HG03469 (cell line): ENCODE measurements at regions not wholly inside any gene's neighbourhood (a gene's known extent, or its start where the extent isn't known, plus 50 kb on each side); places are given as distances from the start of the nearest gene placed in this dataset.
"Not testable (repeated sequence)": the region's sequence is repeated elsewhere in the genome, so short reads cannot be mapped to it uniquely, and the experiment has no call there.

ENCODE experiments used
- ATAC-seq: cut with Tn5 transposase; IDR thresholded peaks from one replicate; pipeline ENCODE4 v1.9.1; 2021; ENCODE audit warnings: mild to moderate bottlenecking, moderate library complexity, moderate number of reproducible peaks; ENCODE audit not compliant: unreplicated experiment

DNA sequence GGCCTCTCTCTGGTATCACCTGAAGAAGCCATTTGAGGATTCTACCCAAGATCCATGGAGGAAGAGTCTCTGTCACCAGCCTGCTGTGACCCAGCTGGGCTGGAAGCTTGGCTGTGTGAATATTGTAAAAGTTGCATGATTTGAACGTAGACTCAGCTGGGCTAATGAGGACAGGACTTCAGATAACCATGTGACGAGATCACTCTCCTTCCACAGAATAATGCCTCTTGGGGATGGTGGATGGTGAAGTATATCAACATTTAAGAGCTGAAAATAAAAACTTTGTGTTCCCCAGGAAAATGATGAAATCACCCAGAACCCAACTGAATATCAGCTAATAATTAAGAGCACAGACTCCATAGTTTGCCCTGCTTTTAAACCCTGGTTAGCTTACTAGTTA is 427.9 kb downstream of the CD83 start:
- no peak for ATAC-seq

DNA sequence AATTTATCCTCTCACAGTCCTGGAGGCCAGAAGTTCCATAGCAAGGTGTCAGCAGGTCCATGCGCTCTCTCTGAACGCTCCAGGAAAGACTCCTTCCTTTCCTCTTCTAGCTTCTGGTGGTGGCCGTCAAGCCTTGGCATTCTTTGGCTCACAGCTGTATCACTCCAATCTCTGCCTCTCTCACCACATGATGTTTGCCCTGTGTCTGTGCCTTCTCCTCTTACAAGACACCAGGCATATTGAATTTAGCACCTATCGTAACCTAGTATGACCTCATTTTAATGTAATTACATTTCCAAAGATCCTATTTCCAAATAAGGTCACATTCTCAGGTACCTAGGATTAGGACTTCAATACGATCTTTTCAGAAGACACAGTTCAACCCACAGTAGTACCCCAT is 428.5 kb downstream of the CD83 start:
- ATAC-seq = no peak

DNA sequence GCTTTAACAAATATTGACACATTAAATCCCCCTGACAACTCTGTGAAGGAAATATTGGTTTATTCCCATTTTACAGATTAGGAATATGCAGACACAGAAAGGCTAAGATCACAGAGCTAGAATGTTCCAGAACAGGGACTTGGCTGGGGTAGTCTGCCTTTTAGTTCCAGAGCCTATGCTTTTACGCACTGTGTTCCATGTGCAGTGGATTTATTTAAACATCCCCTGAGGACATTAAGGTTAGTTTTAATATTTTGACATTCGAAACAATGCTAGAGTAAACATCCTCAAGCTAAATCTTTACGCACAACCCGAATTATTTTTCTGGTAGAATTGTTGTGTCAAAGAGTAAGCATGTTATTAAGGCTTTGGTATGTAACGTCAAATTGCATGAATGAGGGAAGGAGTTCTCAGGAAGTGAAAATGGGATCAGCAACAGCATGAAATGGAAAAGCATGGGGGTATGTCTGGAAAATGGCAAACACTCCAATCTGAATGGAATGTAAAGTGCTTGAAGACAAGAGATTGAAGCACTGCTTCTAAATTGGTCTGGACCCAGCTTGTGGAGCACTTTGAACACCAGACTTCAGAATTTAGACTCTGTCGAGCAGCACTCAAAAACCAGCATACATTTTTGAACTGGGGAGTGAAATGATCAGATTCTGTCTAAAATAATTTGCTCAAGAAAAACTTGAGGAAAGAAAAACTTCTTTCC is 429.9 kb downstream of the CD83 start:
- no peak for ATAC-seq

DNA sequence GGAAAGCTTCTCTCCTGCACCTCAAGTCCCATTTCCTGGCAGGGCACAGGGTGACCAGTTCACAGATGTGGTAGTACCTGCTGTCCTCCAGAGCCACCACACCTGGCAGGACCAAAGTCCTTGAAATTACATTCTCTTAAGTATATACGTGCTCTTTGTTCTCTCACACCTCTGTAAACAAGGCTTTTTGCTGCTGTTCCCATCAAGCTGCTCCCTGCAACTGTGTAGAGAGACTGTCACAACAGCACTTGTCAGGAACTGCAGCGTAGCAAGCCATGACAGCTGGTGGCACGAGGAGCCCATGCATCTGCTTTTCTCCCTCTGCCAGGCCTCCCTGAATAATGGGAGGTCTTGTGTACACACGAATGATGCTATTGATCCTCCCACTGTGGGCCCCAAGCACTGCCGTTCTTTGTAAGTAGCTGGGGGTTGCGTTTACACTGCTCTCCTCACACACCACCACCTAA is 431.8 kb downstream of the CD83 start:
- ATAC-seq = no peak

DNA sequence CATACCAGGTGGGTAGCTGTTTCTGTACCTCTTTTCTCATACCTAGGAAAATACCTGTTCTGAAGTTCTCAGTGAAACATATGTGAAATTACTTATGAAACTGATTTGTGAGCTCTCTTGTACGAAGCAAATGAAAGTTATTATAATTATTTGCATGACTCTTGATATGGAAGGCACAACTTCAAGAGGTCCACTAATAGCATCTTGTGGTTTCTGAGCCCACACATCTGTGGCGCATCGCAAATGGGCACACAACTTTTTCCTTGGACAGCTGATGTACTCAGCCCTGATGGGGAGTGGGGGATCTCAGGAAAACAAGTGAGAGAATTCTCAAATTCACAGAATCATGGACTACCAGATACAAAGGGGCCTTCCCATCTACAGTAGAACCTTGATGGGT is 432.3 kb downstream of the CD83 start:
- no peak for ATAC-seq

DNA sequence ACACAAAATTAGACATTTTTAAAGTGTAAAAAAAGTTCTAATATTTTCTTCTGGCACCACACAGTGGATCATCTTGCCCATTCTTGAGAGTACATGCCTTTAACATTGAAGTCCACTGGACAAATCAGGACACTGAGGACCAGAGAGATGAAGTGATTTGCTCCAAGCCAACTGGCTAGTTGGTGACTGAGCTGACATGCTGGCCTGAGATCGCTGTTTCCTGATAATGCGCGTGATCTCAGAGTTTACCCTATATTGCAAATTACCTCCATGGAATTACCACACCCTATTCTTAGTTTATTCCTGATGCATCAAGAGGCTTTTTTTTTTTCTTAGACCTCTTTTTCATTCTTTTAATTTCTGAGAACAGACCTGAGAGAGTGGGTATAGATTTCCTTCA is 432.8 kb downstream of the CD83 start:
- ATAC-seq = no peak

DNA sequence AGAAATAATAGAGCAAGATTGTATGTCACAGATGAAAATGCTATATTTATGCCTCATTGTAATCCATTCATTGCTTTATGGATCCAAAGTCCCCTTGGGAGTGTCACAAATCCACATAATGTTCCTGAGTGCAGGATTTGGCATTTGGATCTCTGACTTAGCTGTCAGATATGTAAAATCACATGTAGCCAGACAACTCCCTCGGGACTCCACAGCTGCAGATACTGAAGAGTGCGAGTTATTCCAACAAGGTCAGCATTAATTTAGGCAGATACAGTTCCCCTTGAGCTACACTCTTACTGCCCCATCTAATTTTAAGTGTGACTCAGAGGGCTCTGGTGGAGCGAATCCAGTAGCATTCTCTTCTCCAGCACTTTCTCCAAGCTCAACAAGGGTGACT is 433.2 kb downstream of the CD83 start:
- ATAC-seq = no peak

DNA sequence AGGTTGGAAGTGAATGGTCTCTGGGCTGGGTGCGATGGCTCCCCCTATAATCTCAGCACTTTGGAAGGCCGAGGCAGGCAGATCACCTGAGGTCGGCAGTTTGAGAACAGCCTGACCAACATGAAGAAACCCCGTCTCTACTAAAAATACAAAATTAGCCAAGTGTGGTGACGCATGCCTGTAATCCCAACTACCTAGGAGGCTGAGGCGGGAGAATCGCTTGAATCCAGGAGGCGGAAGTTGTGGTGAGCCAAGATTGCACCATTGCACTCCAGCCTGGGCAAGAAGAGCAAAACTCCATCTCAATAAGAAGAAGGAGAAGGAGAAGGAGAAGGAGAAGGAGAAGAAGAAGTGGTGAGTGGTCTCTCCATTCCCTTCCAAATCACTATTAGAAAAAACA is 434.0 kb downstream of the CD83 start:
- ATAC-seq = not testable (repeated sequence)

DNA sequence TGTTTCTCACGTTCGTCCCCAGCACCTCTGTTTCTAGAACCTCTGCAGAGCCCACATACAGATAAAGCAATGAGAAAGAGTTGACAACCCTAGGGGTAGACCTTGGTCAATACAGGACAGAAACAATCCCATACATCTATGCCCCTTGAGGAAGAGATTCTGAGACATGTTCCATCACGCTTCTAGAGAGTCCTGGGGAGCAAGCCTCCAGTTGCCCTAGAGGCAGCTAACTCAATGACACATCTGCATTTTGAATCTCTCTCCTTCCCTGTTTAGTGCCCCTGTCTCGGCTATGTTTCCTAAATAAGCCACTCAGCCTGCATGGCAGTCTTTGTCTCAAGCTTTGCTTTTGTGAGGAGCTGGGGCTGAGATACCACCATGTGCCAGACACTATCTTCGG is 435.3 kb downstream of the CD83 start:
- no peak for ATAC-seq

DNA sequence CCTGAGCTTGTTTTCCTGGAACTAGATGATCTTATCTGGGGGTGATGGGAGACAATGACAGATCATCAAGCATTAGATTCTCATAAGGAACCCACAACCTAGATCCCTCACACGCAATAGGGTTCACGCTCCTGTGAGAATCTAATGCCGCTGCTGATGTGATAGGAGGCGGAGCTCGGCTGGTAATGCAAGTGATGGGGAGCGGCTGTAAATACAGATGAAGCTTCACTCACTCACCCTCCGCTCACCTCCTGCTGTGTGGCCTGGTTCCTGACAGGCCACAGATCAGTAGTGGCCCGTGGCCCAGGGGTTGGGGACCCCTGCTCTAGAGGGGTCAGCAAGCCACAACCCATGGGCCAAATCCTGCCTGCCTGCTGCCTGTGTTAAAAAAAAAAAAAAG is 435.9 kb downstream of the CD83 start:
- ATAC-seq = no peak

DNA sequence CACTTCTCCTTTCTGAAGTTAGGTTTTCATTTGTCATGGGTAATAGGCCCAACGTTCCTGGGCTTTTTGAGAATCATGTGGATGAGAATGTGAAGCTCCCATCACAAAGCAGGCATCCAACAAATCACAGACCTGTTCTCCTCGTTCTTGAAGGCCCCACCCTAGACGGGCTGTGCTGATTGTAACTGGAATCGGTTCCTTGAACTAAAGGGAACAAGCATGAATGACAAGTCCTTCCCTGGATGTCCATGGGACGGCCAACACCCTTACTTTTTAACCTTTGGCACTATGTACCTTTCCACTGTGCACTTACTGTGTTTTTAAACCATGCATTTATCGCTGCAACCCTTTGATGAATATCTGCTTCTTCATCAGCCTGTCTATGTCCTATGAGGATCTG is 438.2 kb downstream of the CD83 start:
- ATAC-seq = no peak

DNA sequence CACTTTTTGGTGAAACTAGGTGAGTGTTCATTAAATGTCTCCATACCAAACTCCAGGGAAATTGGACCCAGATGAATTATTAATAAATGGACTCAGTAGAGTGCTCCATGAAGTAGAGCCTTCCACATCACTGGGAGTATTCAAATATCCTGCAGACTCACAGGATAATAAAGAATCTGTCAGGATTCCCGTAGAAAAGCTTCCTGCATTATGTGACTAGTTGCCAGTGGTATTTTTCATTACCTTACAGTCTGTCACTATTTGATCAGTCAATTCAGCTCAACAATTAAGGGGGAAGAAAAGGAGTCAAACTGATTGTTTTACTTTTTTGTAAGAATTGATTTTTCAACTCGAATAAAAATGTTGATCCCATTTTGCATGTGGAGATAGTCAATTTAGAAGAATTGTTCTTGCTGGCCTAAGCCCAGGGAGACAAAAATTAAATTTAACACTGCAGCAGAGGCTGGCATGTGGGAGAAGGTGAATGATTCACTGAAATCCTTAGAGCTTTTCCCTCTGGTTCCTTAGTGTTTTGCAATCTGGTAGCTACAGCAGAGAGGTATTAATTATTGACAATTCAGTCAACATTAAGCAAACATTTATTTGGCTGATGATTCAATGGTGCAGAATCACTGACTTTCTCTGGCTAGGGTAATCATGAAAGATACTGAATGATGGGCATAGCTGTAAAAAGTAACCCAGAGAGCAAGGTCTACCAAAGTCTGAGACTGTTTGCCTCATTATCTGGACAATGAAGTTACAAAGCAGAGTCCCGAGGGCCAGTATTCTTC is 442.4 kb downstream of the CD83 start:
- no peak for ATAC-seq

DNA sequence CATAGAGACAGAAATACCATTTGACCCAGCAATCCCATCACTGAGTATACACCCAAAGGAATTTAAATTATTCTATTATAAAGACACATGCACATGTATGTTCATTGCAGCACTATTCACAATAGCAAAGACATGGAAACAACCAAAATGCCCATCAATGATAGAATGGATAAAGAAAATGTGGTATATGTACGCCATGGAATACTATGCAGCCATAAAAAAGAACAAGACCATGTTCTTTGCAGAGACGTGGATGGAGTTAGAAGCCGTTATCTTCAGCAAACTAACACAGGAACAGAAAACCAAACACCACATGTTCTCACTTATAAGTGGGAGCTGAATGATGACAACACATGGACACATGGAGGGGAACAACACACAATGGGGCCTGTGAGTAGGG is 444.0 kb downstream of the CD83 start:
- ATAC-seq = not testable (repeated sequence)

DNA sequence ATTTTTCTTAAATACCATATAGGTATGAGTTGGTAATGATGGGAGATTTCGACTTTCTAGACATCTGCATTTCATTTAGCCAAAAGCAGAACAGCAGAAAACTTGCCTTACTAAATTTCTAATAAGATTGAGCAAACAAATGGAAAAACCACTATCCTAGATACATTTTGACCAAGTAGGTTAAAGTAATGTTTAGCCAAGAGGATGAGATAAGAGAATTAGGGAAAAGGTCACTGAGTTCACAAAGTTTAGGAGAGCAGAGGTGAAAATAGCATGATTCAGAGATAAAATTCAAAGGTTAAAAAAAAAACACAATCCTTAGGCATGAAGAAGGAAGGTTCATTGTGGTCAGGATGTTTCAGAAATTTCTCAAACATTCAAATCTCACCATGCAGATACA is 450.3 kb downstream of the CD83 start:
- ATAC-seq = no peak

DNA sequence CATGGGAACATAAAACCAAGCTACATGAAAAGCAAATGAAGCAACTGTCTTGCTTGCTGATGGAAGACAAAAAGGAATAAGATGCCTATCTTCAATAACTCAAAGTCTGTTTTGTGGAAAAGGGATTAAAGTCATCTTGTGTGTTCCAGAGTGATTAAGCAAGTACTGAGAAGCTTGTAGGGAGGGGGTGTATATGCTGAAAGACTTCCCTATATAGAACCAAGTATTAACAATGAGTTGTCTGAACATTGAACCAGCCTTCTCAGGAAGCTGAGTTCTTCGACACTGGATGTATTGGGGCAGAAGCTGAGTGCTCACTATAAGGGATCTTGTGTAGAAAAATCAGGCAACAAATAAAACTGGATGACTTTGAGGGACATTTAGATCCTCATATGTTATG is 451.8 kb downstream of the CD83 start:
- no peak for ATAC-seq

DNA sequence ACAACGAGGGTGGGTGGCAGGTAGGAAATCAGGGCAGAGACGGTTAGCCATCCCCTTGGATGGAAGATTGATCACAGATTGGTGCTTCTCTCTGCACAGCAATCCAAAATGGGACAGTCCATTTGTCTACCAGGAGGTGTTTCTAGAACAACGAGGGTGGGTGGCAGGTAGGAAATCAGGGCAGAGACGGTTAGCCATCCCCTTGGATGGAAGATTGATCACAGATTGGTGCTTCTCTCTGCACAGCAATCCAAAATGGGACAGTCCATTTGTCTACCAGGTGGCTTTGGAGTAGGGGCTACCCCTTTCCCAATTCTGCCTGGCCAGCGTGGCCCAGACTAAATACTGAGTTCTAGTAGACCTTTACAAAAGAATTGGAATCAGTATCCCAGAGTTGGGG is 452.3 kb downstream of the CD83 start:
- not testable (repeated sequence) for ATAC-seq

DNA sequence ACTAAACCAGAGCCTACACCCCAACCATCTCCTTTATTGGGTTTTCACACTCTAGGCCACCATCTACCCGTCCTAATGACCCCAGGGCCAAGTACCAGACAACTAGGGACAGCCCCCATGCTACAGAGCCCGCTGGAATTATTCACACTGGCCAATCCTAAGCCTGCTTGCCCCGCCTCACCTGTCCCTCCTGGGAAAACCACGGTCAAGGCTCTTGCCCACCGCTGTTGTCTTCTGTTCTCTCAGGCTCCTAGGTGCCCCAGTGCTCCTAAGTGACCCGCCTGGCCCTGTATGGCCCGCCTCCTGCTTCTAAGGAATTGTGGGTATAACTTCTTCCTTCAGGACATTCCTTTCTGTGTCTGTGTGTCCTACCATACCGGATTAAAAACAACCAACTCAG is 453.4 kb downstream of the CD83 start:
- ATAC-seq = no peak

DNA sequence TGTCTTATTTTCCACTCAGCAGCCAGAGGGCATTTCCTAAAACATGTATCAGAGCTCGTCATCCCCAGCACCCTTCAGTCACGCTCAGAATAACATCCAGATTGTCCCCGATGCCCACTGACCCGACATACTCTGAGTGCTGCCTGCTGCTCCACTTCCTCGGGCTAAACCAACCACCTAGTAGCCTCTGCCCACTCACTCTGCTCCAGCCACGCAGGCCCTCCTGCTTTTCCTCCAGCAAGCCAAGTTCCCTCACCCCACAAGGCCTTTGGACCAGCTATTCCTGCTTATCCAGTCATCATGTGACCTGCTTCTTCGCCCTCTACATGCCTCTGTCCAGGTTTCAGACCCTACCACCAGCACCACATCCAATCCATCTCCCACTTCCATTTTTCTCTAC is 454.2 kb downstream of the CD83 start:
- no peak for ATAC-seq

DNA sequence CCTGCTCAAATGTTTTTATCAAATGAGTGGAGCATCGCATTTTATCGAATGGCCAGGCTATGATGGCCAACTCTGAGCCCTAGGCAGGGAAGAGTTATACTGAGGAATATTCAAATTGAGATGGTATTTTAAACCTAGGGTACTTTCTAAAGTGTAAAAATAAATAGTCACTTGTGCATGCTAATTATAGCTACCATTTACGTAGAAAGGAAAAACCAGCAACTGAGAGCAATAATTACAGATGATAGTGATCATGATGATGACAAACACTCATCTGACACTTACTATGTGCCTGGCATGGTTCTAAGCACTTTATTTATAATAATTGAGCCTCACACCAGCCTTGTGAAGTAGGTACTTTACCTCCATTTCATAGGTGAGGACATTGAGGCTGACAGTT is 455.7 kb downstream of the CD83 start:
- no peak for ATAC-seq

DNA sequence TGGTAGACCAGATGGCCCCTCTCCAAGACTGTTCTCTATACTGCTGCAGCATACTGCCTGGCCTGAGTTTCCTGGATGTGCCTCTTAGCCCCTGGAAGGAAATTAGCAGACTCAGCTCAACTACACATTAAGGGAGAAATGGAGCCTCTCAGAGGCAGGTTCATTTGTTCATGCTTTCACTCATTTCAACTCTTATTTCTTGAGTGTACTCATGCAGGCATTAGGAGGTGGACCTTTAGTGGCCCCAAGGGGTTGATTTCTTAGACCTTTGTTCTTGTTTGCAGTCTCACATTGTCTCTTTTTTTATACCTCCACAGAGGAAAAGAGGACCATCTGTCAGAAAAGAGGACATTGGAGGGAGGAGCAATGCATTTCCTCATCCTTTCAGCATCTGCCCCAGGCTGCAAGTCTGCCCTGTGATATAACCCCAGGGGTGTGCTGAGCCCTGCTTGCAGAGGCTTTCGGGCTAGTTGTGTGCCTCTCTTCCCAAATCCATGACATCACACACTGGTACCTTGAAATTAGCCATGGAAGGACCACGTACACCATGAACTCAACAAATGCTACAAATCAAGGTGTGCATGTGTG is 456.2 kb downstream of the CD83 start:
- ATAC-seq = no peak

DNA sequence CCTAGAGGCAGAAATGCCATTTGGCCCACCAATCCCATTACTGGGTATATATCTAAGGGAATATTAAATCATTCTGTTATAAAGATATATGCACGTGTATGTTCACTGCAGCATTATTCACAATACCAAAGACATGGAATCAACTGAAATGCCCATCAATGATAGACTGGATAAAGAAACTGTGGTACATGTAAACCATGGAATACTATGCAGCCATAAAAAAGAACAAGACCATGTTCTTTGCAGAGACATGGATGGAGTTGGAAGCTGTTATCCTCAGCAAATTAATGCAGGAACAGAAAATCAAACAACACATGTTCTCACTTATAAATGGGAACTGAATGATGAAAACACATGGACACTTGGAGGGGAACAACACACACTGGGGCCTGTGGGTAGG is 458.4 kb downstream of the CD83 start:
- no peak for ATAC-seq

DNA sequence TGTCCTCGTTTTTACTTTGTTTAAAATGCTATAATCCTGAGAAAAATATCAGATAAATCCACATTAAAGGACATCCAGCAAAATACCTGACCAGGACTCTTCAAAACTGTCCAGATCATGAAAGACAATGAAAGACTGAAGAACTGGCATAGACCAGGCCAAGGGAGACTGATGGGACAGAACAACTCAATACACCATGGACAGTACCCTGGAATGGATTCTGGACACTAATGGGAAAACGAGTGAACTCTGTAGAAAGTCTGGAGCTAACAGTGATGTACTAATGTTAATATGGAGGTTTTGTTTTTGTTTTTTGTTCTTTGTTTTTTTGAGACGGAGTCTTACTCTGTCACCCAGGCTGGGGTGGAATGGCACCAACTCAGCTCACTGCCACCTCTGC is 461.4 kb downstream of the CD83 start:
- no peak for ATAC-seq
